ENCODE measurements at regions not wholly inside any gene's neighbourhood (a gene's known extent, or its start where the extent isn't known, plus 50 kb on each side); places are given as distances from the start of the nearest gene placed in this dataset.
A peak's percentile ranks its signal among the peaks of the same experiment; 100 is the strongest.

DNA sequence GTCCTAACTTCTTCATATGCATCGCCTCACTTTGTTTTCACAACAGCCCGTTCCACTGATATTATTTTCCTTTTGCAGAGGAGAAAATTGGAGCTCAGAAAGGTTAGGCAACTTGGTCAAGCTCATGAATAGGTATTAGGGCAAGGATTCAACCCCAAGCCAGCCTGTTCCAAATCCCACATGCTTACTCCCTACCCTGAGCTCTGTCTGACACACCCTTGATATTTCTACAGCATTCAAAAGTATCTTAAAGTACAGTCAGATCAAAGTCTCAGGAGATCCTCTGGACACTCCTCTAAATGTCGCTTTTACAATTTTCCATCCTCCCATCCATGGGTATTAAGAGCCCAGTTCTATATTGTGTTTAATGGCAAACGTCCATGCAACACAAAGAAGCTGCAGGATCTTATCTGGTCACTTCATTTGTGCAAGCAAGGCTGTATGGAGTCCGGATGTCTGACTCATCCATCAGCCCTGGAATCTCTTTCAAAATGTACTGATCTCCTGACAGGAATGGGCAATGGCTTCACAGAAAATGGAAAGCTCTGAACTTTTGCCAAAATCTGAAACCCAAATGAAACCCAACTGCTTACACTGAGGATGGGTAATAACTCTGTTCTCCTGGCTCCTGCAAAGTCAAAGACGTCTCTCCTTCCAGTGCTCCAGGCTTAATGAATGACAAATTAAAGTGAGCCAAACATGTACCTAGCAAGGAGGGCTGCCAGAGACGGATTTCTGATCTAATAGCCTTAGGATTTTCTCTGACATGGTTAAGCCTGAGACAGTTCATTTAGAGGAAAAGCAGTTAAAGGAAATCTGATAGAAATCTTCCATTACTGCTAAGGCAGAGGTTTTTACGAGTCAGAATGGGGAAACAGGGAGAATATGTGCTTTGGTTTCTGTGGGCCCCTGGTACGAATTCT, 230.9 kb upstream of the RORA start:
- Histone ChIP-seq H3K27ac (ENCODE audit: insufficient read depth, low read depth, low read length) (no peak overlapping the region), H2AFZ (ENCODE audit: low read depth, low read length) (no peak overlapping the region), H3K9me3 (replicated peaks; ENCODE audit: control insufficient read depth, insufficient read depth, low read length) (no peaks in the 10 kb centered on the region), H3K4me2 (ENCODE audit: insufficient read depth, low read length) (no peak overlapping the region), H3K4me3 (replicated peaks in 1 of 3; ENCODE audit: insufficient read depth in 1 of 3, low read depth in 1 of 3, low read length in 3 of 3) (no peak overlapping the region), H3K9ac (replicated peaks; ENCODE audit: extremely low read depth, insufficient read depth, low read length) (no peak overlapping the region), H3K79me2 (ENCODE audit: control insufficient read depth, insufficient read depth, low read length) (no peaks in the 10 kb centered on the region), H3K9me1 (replicated peaks; ENCODE audit: control insufficient read depth, extremely low read depth, insufficient read depth, low read length) (no peaks in the 10 kb centered on the region), H4K20me1 (replicated peaks; ENCODE audit: control insufficient read depth, extremely low read depth, insufficient read depth, low read length) (no peaks in the 10 kb centered on the region), H3K4me1 (ENCODE audit: control insufficient read depth, extremely low read depth, insufficient read depth, low read length) (peaks cover 12% of the 10 kb centered on the region), H3K36me3 (ENCODE audit: control insufficient read depth in 2 of 2, extremely low read depth in 1 of 2, insufficient read depth in 2 of 2, low read length in 2 of 2) (no peaks in the 10 kb centered on the region), H3K27me3 (ENCODE audit: control insufficient read depth in 2 of 2, insufficient read depth in 2 of 2, low read length in 2 of 2) (peaks cover under 1 to 4% of the 10 kb centered on the region in 2 experiments)
- ChIA-PET POLR2A (no interaction called here), CTCF (interaction anchor here (0.8 to 1.3 kb wide), 3 partner anchors 16 to 374 kb away, joined by 3 to 4 read pairs (median 4); no protein-coding TSS in a partner anchor)
- intact Hi-C loops (cut with micrococcal nuclease) (no loop called here), dilution Hi-C loops (cut with MboI; ENCODE audit: extremely low pct_ligation_motif_present, low sequenced_read_pairs) (no loop called here)
- no TSS peak for BruUV-seq (replicated peaks)
- FAIRE-seq (peak; percentile 68), DNase-seq (ENCODE audit: low read depth, low spot score) (peak; percentile 47)
- TF ChIP-seq POLR2A (IDR thresholded peaks at IDR 0.05; ENCODE audit: low read depth, low read length) (no peak), JUN (IDR thresholded peaks at IDR 0.05; ENCODE audit: borderline replicate concordance, insufficient read depth, insufficient read length, low read depth) (peak; percentile 49), FOS (IDR thresholded peaks at IDR 0.05; ENCODE audit: borderline replicate concordance, insufficient read depth, low read length) (peak; percentile 61), EZH2 (IDR thresholded peaks at IDR 0.05; ENCODE audit: borderline replicate concordance, low read depth, low read length, severe bottlenecking) (no peak), GATA2 (IDR thresholded peaks at IDR 0.05; ENCODE audit: insufficient read depth, insufficient read length, low read depth, low read length) (peak; percentile 57), MAX (IDR thresholded peaks at IDR 0.05; ENCODE audit: insufficient read depth, insufficient read length) (no peak), MYC (IDR thresholded peaks at IDR 0.05; ENCODE audit: low read depth, low read length) (no peak), POLR2AphosphoS5 (IDR thresholded peaks at IDR 0.05; ENCODE audit: insufficient read depth, low read depth, low read length) (no peak)
- TF ChIP-seq, protein P1, sequence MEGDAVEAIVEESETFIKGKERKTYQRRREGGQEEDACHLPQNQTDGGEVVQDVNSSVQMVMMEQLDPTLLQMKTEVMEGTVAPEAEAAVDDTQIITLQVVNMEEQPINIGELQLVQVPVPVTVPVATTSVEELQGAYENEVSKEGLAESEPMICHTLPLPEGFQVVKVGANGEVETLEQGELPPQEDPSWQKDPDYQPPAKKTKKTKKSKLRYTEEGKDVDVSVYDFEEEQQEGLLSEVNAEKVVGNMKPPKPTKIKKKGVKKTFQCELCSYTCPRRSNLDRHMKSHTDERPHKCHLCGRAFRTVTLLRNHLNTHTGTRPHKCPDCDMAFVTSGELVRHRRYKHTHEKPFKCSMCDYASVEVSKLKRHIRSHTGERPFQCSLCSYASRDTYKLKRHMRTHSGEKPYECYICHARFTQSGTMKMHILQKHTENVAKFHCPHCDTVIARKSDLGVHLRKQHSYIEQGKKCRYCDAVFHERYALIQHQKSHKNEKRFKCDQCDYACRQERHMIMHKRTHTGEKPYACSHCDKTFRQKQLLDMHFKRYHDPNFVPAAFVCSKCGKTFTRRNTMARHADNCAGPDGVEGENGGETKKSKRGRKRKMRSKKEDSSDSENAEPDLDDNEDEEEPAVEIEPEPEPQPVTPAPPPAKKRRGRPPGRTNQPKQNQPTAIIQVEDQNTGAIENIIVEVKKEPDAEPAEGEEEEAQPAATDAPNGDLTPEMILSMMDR (IDR thresholded peaks at IDR 0.05; ENCODE audit: extremely low read depth in 1 of 2, insufficient read depth in 1 of 2, low read depth in 1 of 2, low read length in 2 of 2), result no peak
